Peyer's patch (tissue), 4 donors: ENCODE measurements at regions not wholly inside any gene's neighbourhood (a gene's known extent, or its start where the extent isn't known, plus 50 kb on each side); places are given as distances from the start of the nearest gene placed in this dataset.

Source experiments
- POLR2A ChIP-seq, 2 donors: fragments of 450-650 bp; IDR thresholded peaks; one replicate each; pipeline ENCODE4 v1.5.1; 2017; ENCODE audit warnings: antibody characterized with exemption in 2 of 2, mild to moderate bottlenecking in 2 of 2, moderate library complexity in 2 of 2
- TF ChIP-seq, protein P1 (sequence below), 6 experiments: fragments of 450-650 bp in 4 of 6; fragments of 200-600 bp in 2 of 6; sonication (generic) in 1 of 6; IDR thresholded peaks; one replicate each; pipeline ENCODE4 v1.5.1; 2017 to 2019; ENCODE audit warnings: antibody characterized with exemption in 6 of 6, mild to moderate bottlenecking in 3 of 6, moderate library complexity in 1 of 6

DNA sequence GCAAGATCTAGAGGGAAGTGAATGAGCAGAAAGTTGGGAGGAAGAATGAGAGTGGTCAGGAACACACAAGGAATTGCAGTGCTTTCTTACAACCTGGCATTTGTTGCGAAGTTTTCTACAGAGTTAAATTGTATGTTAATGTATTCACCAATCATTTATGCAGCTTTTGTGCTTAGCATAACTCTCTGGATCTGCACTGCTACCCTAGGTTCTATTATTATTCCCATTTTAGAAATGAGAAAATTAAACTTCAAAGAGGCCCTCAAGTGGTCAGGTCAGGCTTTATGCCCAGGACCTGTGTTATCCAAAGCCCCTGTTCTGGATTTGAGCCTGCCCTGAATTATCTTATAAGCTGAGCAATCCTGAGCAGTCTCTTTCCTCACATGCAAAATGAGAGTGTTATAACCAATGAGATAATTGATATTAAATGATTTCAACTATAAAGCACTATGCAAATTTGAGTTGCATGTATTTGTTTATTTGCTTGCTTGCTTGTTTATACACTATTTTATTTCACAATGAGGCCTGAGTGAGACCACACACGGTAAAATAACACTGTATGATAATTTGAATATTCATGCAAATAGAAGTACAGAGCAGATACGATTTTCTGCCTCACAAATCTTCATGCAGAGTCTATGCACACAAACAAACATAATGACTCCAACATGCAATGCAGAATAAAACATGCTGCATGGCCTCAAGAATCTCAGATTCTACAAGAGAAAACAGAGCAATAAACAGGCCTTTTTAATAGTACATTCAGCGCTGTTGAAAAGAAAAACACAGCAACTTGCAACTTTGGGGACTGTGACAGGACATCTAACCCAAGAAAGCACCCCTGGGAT is 323.0 kb downstream of the PLPP3 start:
- TF ChIP-seq, protein P1, sequence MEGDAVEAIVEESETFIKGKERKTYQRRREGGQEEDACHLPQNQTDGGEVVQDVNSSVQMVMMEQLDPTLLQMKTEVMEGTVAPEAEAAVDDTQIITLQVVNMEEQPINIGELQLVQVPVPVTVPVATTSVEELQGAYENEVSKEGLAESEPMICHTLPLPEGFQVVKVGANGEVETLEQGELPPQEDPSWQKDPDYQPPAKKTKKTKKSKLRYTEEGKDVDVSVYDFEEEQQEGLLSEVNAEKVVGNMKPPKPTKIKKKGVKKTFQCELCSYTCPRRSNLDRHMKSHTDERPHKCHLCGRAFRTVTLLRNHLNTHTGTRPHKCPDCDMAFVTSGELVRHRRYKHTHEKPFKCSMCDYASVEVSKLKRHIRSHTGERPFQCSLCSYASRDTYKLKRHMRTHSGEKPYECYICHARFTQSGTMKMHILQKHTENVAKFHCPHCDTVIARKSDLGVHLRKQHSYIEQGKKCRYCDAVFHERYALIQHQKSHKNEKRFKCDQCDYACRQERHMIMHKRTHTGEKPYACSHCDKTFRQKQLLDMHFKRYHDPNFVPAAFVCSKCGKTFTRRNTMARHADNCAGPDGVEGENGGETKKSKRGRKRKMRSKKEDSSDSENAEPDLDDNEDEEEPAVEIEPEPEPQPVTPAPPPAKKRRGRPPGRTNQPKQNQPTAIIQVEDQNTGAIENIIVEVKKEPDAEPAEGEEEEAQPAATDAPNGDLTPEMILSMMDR (IDR thresholded peaks at IDR 0.05) = no peak
- TF ChIP-seq POLR2A (IDR thresholded peaks at IDR 0.05) = no peak
